Ectodermal cell (in vitro differentiated cells): ENCODE measurements at regions not wholly inside any gene's neighbourhood (a gene's known extent, or its start where the extent isn't known, plus 50 kb on each side); places are given as distances from the start of the nearest gene placed in this dataset.
A peak's percentile ranks its signal among the peaks of the same experiment; 100 is the strongest.
"Not testable (repeated sequence)": the region's sequence is repeated elsewhere in the genome, so short reads cannot be mapped to it uniquely, and the experiment has no call there.

Source experiments
- H3K27ac ChIP-seq: 2 replicates; pipeline ENCODE4 v1.7.0; 2013; ENCODE audit warnings: mild to moderate bottlenecking, low read depth, low read length; ENCODE audit not compliant: insufficient read depth, poor library complexity, severe bottlenecking
- H3K27me3 ChIP-seq: 2 replicates; pipeline ENCODE4 v1.7.0; 2013; ENCODE audit warnings: mild to moderate bottlenecking, low read length; ENCODE audit not compliant: insufficient read depth, control insufficient read depth, poor library complexity, severe bottlenecking
- H3K36me3 ChIP-seq: one replicate; pipeline ENCODE4 v1.7.0; 2013; ENCODE audit warnings: low read length; ENCODE audit not compliant: control insufficient read depth, insufficient read depth
- H3K4me1 ChIP-seq: one replicate; pipeline ENCODE4 v1.7.0; 2013; ENCODE audit warnings: low read length; ENCODE audit not compliant: control insufficient read depth, insufficient read depth
- H3K4me3 ChIP-seq: 2 replicates; pipeline ENCODE4 v1.7.0; 2013; ENCODE audit warnings: low read depth, low read length, control low read depth; ENCODE audit not compliant: insufficient read depth
- H3K9me3 ChIP-seq: 2 replicates; pipeline ENCODE4 v1.7.0; 2013; ENCODE audit warnings: mild to moderate bottlenecking, low read length, moderate library complexity; ENCODE audit not compliant: control insufficient read depth
- WGBS, 2 experiments: methylation state at CpG; one replicate each; pipeline ENCODE4 v1.1.7; 2013; ENCODE audit warnings: missing lambda C conversion rate in 2 of 2; 5-methylcytosine and 5-hydroxymethylcytosine counted together

DNA sequence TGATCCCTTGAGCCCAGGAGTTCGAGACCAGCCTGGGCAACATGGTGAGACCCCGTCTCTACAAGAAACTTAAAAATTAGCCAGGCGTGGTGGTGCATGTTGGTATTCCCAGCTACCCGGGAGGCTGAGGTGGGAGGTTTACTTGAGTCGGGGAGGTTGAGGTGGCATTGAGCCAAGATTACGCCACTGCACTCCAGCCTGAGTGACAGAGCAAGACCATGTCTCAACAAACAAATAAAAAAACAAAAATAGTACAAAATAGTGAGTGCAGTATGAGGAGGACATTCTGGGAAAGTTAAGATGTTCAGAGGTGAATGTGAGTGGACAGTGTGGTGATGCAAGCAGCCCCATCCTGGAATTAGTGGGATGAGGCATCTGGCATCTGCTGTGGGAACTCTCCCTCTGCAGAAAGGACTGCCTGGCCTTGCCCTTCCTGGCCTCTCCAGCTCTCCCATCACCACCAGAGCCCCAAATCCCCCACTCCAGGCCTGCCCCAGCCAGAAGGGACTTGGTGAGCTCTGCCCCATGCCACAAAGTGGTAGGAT lies 96.6 kb upstream of the PARD3 start:
- no peak overlapping the region for H3K27ac ChIP-seq
- H3K4me3 ChIP-seq, result no peak overlapping the region
- WGBS, 2 experiments, result 92 to 93% methylated on average over 5 to 6 of the region's 6 CpGs
- no peaks in the 10 kb centered on the region for H3K27me3 ChIP-seq
- H3K9me3 ChIP-seq, result no peaks in the 10 kb centered on the region
- H3K36me3 ChIP-seq, result no peaks in the 10 kb centered on the region
- no peaks in the 10 kb centered on the region for H3K4me1 ChIP-seq

- Histone ChIP-seq H3K9me3 (no peaks in the 10 kb centered on the region), H3K4me3 (no peak overlapping the region), H3K27me3 (no peaks in the 10 kb centered on the region), H3K27ac (no peak overlapping the region), H3K4me1 (peaks cover 10% of the 10 kb centered on the region), H3K36me3 (no peaks in the 10 kb centered on the region)
- WGBS, 2 experiments, result 78 to 82% methylated on average over 5 of the region's 5 CpGs
These were observed 93.4 kb upstream of the PARD3 start for GRCh38 chr10:34908481-34908880.

DNA sequence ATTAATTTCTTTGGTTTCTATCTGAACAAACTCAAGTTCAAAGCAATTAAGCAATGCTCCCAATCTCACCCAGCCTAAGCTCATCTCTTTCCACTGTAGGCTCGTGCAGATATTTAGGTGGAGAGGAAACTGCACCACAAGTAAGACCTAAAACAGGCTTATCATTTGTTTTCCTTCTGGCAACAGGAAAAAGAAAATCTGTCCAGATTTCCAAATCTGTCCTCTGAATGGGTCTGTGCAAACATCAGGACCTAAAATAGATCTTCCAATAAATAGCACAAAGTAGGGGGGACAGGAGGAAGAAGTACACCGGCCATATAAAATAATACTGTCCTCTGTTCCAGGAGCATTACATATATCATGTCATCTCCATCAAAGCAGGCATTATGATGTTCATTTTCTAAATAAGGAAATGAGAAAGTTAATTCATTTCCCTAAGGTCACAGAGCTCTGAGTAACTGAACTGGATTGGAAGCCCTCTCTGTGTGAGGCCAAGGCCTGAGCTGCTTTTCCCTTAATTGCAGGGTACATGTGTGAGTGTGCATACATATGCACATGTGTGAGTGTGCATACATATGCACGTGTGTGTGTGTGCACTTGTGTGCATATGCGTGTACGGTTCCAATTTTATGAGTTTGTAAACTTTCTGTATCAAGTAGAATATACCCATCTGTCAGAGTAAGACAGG lies 92.8 kb upstream of the PARD3 start:
- peaks cover 10% of the 10 kb centered on the region for H3K4me1 ChIP-seq
- H3K27ac ChIP-seq, result no peak overlapping the region
- no peaks in the 10 kb centered on the region for H3K27me3 ChIP-seq
- WGBS, 2 experiments, result 72 to 83% methylated on average over 4 to 5 of the region's 5 CpGs
- no peak overlapping the region for H3K4me3 ChIP-seq
- H3K9me3 ChIP-seq, result no peaks in the 10 kb centered on the region
- H3K36me3 ChIP-seq, result no peaks in the 10 kb centered on the region

DNA sequence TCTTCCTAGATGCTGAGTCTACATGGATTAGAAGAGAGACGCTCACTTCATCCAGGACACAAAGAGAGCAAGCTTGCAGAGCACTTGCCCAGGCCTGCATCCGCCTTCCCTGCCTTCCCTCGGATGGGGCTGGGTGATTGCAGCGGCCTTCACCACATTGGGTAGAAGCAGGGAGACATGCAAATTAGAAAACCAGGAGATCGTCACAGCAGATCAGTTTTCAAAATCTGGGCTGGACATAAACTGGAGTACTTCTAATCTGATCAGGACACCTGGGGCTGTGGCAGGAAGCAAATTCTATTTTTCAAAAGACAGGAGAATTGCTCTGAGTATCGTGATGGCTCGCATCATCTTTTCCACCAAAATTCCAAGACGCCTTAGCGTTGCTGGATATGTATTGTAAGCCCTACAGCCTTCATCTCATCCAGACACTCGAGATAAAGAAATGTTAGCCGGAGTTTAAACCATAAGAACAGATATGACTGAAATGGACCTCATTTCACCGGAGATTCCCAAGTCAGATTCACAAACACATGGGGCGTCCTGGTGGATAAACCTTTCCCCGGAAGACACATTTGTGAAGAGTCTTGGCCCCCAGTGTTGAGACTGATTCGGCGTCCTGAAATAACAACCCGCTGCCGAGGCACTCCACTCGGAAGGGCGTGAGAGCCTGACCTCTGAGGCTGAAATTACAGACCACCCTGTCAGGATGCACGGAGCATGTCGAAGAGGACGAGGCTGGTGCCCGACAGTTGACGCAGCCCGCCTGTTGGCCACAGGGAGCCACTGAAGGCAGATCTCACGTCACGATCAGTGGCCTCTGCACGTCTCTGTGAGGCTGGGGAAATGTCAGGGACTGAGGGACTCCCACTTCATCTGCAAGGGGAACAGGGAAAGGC lies 91.2 kb upstream of the PARD3 start:
- Histone ChIP-seq H3K27me3 (no peaks in the 10 kb centered on the region), H3K4me3 (no peak overlapping the region), H3K9me3 (no peaks in the 10 kb centered on the region), H3K36me3 (no peaks in the 10 kb centered on the region), H3K27ac (peak overlapping the region; percentile 65), H3K4me1 (peaks cover 10% of the 10 kb centered on the region)
- WGBS, 2 experiments, result 81% methylated on average over 29 of the region's 29 CpGs

DNA sequence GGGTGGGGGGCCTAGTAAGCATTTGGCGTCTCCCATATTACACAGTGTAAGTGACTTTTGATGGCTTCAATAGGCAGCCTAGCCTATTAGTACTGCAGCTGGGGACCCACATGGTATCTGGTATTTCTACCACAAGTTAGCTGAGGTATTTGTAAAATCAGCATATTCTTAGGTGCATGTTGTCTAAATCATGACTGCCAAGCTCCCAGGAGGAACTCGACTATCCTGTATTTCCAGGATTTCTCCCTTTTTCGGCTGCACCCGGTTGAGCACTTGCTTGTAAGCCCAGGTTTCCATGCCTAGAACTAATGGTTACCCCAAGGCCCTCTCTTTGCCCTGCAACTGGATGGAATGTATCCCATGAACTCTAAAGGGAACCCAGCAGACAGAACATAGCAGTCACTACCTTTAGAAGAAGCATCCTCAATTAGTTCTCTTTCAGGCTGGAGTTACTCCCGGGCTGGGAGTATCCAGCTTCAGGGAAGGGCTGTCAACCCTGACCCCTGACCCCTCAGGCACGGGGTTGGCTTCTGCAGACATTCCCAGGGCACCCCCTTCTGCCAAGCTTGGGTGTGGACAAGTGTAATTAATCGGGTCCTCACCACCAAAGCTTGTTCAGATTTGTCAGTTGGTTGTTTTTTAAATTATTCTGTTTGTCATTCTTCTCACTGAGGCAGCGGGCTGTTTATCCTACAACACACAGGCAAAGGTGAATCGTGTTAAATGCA lies 90.3 kb upstream of the PARD3 start:
- WGBS, 2 experiments, result 77 to 83% methylated on average over 9 of the region's 9 CpGs
- Histone ChIP-seq H3K27me3 (no peaks in the 10 kb centered on the region), H3K4me3 (no peak overlapping the region), H3K36me3 (no peaks in the 10 kb centered on the region), H3K4me1 (peaks cover 10% of the 10 kb centered on the region), H3K9me3 (no peaks in the 10 kb centered on the region), H3K27ac (no peak overlapping the region)

DNA sequence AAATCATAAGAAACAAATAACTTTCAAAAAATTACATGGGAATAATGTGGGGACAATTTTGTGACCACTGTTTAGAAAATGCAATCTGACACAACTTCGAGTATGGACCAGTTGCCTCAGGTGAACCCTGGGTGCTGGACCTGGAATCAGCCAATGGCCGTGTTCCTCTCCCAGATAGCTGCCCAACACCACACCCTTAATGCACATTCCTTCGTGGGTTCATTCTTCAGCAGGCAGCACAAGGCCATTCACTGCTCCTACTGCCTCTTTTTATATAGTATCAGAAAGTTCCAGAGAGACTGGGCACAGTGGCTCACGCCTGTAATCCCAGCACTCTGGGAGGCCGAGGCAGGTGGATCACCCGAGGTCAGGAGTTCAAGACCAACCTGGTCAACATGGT lies 89.1 kb upstream of the PARD3 start:
- H3K27me3 ChIP-seq, result no peaks in the 10 kb centered on the region
- H3K4me3 ChIP-seq, result no peak overlapping the region
- H3K27ac ChIP-seq, result no peak overlapping the region
- 92 to 93% methylated on average over 6 of the region's 6 CpGs for WGBS, 2 experiments
- peaks cover 10% of the 10 kb centered on the region for H3K4me1 ChIP-seq
- H3K36me3 ChIP-seq, result no peaks in the 10 kb centered on the region
- no peaks in the 10 kb centered on the region for H3K9me3 ChIP-seq

- WGBS, 2 experiments, result 89 to 92% methylated on average over 8 of the region's 8 CpGs
- Histone ChIP-seq H3K4me1 (no peaks in the 10 kb centered on the region), H3K36me3 (no peaks in the 10 kb centered on the region), H3K9me3 (no peaks in the 10 kb centered on the region), H3K4me3 (no peak overlapping the region), H3K27ac (no peak overlapping the region), H3K27me3 (no peaks in the 10 kb centered on the region)
These were observed 84.1 kb upstream of the PARD3 start for GRCh38 chr10:34899161-34899560.

- Histone ChIP-seq H3K4me1 (no peaks in the 10 kb centered on the region), H3K27me3 (no peaks in the 10 kb centered on the region), H3K4me3 (no peak overlapping the region), H3K9me3 (no peaks in the 10 kb centered on the region), H3K36me3 (no peaks in the 10 kb centered on the region), H3K27ac (no peak overlapping the region)
- 75 to 80% methylated on average over 3 of the region's 3 CpGs for WGBS, 2 experiments
These were observed 80.9 kb upstream of the PARD3 start for GRCh38 chr10:34895977-34896376.

- 94 to 96% methylated on average over 3 of the region's 3 CpGs for WGBS, 2 experiments
- not testable (repeated sequence) for H3K4me1 ChIP-seq, H3K4me3 ChIP-seq, H3K36me3 ChIP-seq, H3K27ac ChIP-seq, H3K9me3 ChIP-seq, H3K27me3 ChIP-seq
These were observed 80.0 kb upstream of the PARD3 start for GRCh38 chr10:34895046-34895445.

- not testable (repeated sequence) for H3K27me3 ChIP-seq, H3K4me3 ChIP-seq, H3K4me1 ChIP-seq, H3K36me3 ChIP-seq, H3K27ac ChIP-seq, H3K9me3 ChIP-seq
- 88 to 96% methylated on average over 6 of the region's 6 CpGs for WGBS, 2 experiments
These were observed 77.4 kb upstream of the PARD3 start for GRCh38 chr10:34892521-34892920.
